ENCODE measurements at regions not wholly inside any gene's neighbourhood (a gene's known extent, or its start where the extent isn't known, plus 50 kb on each side); places are given as distances from the start of the nearest gene placed in this dataset.

DNA sequence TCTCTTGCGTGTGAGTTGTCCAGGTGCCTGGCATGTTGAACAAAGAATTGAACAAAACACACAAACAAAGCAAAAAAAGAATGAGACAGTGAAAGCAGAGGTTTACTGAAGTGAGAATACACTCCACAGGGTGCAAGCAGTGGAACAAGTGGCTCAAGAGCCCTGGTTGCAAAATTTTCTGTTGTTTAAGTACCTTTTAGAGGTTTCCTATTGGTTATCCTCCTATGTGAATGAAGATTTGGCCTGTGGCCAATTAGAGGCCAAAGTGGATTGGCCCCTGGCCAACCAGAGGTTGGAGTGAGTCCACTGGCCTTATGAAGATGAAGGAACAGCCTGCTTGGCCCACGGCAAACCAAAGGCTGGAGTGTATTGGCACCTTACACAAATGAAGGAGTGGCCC is 1188.5 kb upstream of the NRXN1 start:
- Histone ChIP-seq H3K27me3 (no peaks in the 10 kb centered on the region), H3K36me3 (no peaks in the 10 kb centered on the region), H3K4me3 (no peak overlapping the region), H3K9me3 (no peaks in the 10 kb centered on the region), H3K4me1 (no peaks in the 10 kb centered on the region), H3K27ac (no peak overlapping the region)
- peak in 1 of 2 donors; percentile 9 for DNase-seq
- intact Hi-C loops (cut with DNase I; ENCODE audit: low total_unique reads) = no loop called here
- TF ChIP-seq POLR2A (IDR thresholded peaks at IDR 0.05) = no peak
- TF ChIP-seq, protein P1, sequence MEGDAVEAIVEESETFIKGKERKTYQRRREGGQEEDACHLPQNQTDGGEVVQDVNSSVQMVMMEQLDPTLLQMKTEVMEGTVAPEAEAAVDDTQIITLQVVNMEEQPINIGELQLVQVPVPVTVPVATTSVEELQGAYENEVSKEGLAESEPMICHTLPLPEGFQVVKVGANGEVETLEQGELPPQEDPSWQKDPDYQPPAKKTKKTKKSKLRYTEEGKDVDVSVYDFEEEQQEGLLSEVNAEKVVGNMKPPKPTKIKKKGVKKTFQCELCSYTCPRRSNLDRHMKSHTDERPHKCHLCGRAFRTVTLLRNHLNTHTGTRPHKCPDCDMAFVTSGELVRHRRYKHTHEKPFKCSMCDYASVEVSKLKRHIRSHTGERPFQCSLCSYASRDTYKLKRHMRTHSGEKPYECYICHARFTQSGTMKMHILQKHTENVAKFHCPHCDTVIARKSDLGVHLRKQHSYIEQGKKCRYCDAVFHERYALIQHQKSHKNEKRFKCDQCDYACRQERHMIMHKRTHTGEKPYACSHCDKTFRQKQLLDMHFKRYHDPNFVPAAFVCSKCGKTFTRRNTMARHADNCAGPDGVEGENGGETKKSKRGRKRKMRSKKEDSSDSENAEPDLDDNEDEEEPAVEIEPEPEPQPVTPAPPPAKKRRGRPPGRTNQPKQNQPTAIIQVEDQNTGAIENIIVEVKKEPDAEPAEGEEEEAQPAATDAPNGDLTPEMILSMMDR (IDR thresholded peaks at IDR 0.05) = no peak

DNA sequence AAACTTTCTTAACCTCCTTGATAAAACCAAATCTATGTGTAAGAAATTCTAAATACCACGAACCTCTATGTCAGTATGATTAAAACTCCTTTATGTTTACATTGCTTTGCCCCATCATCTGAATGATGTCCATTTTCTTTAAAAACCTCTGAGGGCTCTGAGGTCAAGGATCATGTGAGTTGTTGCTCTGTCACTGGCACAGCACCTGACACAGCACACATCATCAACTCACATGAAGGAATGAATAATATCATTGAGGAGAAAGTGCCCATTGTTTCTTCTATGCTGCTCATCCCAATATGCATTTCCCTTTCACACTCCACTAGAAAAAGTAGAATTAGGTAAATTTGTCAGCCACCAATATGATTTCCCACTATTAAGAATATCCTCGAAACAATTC is 1178.7 kb upstream of the NRXN1 start:
- no peak for TF ChIP-seq POLR2A (IDR thresholded peaks at IDR 0.05)
- TF ChIP-seq, protein P1 (IDR thresholded peaks at IDR 0.05) = no peak

DNA sequence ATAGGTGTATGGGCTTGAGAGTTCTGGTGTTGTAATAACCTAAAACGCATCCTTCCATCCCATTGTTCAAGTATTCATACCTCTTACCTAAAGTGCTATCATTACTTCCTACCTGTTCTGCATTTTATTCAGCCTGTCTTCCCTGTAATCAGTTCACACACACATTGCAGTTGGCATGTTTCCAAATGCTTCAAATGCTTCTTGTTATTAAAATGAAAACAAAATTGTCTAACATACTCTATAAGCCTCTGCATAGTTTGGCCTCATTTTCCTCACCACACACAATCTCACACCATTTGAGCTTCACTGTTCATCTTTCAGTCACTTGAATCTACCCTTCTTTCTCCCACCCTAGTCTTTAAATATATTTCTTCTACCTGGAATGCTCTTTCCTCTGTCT is 1178.2 kb upstream of the NRXN1 start:
- H3K9me3 ChIP-seq = no peaks in the 10 kb centered on the region
- H3K4me3 ChIP-seq = no peak overlapping the region
- H3K4me1 ChIP-seq = no peaks in the 10 kb centered on the region
- TF ChIP-seq, protein P1 (IDR thresholded peaks at IDR 0.05) = no peak
- TF ChIP-seq POLR2A (IDR thresholded peaks at IDR 0.05) = no peak
- no peak for DNase-seq
- no peaks in the 10 kb centered on the region for H3K36me3 ChIP-seq
- intact Hi-C loops (cut with DNase I; ENCODE audit: low total_unique reads) = no loop called here
- H3K27ac ChIP-seq = no peak overlapping the region
- no peaks in the 10 kb centered on the region for H3K27me3 ChIP-seq

More for the DNA sequence above, 1178.7 kb upstream of the NRXN1 start:
- no peak overlapping the region for H3K4me3 ChIP-seq
- DNase-seq = no peak
- H3K36me3 ChIP-seq = no peaks in the 10 kb centered on the region
- no peaks in the 10 kb centered on the region for H3K4me1 ChIP-seq
- no peak overlapping the region for H3K27ac ChIP-seq
- intact Hi-C loops (cut with DNase I; ENCODE audit: low total_unique reads) = no loop called here
- H3K27me3 ChIP-seq = no peaks in the 10 kb centered on the region
- no peaks in the 10 kb centered on the region for H3K9me3 ChIP-seq

DNA sequence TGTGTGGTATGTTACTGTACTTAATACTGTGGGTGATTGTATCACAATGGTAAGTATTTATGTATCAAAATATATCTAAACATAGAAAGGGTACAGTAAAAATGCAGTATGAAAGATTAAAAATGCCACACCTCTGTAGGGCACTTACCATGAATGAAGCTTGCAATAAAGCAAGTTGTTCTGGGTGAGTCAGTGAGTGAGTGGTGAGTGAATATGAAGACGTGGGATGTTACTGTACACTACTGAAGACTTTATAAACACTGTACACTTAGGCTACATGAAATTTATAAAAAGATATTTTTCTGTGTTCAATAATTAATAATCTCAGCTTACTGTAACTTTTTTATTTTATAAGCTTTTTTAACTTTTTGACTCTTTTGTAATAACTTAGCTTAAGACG is 1162.4 kb upstream of the NRXN1 start:
- no peak overlapping the region for H3K27ac ChIP-seq
- no peak for TF ChIP-seq POLR2A (IDR thresholded peaks at IDR 0.05)
- TF ChIP-seq, protein P1 (IDR thresholded peaks at IDR 0.05) = no peak
- no peaks in the 10 kb centered on the region for H3K27me3 ChIP-seq
- intact Hi-C loops (cut with DNase I; ENCODE audit: low total_unique reads) = no loop called here
- DNase-seq = no peak
- no peaks in the 10 kb centered on the region for H3K36me3 ChIP-seq
- no peak overlapping the region for H3K4me3 ChIP-seq
- H3K9me3 ChIP-seq = no peaks in the 10 kb centered on the region
- no peaks in the 10 kb centered on the region for H3K4me1 ChIP-seq

DNA sequence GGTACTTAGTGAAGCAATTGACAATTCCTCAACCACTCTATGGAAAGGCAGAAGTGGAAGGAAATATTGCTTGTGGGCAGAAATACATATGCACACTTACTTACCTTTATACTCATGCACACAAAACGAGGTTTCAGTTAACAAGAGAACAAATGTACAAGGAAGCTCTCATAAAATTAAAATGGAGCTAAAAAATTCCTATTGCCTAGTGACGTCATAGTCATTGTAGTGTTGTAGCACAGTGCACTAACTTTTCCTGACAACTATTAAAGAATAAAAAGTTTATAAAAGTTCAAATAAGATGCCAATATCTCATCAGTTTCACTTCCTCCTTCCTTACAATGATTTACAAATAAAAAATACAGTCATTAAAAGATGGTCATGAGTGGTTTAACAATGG is 1161.9 kb upstream of the NRXN1 start:
- H3K36me3 ChIP-seq = no peaks in the 10 kb centered on the region
- no peak overlapping the region for H3K27ac ChIP-seq
- intact Hi-C loops (cut with DNase I; ENCODE audit: low total_unique reads) = no loop called here
- no peak overlapping the region for H3K4me3 ChIP-seq
- no peaks in the 10 kb centered on the region for H3K4me1 ChIP-seq
- H3K9me3 ChIP-seq = no peaks in the 10 kb centered on the region
- DNase-seq = no peak
- H3K27me3 ChIP-seq = no peaks in the 10 kb centered on the region
- TF ChIP-seq, protein P1 (IDR thresholded peaks at IDR 0.05) = no peak
- no peak for TF ChIP-seq POLR2A (IDR thresholded peaks at IDR 0.05)
